GM18870 (cell line): ENCODE measurements at regions not wholly inside any gene's neighbourhood (a gene's known extent, or its start where the extent isn't known, plus 50 kb on each side); places are given as distances from the start of the nearest gene placed in this dataset.

Source experiments
- ATAC-seq: cut with Tn5 transposase; IDR thresholded peaks from one replicate; pipeline ENCODE4 v1.9.1; 2021; ENCODE audit warnings: moderate library complexity; ENCODE audit not compliant: unreplicated experiment

DNA sequence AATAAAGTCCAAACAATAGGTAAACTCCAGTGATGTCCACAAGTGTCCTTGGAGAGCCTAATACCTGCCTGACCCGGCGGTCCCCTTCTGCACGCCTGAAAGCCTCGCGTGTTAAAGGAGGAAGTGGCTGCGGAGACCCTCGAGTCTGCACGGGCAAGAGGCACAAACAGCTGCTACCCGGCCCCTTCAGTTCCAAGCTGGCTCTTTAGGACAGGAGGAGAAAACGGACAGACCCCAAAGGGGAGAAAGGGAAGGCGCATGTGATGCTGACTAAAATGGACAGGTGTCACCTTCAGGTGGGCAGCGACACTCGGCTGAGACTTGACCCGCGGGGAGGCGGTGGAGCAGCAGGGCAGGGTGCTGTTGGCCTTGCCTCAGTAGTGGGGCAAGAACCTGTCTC is 102.7 kb upstream of the TENM3 start:
- no peak for ATAC-seq

DNA sequence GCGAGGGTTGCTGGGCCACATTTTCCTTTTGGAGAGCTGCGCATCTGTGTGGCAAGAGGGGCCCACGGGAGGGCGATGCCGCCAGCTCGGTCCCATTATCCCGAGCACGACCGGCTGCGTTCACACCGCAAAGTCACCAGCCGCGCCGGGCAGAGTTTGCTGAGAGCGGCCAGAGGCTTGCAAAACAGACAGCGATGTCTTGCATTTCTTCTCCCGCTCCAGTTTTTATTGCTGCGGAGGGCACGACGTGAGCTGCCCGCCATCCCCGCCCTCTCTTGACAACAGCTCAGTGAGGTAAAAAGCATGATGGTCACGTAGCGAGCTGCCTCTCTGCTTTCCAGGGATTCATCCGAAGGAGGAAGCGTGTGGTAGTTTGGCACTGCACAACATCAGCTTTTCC is 102.1 kb upstream of the TENM3 start:
- ATAC-seq = no peak

DNA sequence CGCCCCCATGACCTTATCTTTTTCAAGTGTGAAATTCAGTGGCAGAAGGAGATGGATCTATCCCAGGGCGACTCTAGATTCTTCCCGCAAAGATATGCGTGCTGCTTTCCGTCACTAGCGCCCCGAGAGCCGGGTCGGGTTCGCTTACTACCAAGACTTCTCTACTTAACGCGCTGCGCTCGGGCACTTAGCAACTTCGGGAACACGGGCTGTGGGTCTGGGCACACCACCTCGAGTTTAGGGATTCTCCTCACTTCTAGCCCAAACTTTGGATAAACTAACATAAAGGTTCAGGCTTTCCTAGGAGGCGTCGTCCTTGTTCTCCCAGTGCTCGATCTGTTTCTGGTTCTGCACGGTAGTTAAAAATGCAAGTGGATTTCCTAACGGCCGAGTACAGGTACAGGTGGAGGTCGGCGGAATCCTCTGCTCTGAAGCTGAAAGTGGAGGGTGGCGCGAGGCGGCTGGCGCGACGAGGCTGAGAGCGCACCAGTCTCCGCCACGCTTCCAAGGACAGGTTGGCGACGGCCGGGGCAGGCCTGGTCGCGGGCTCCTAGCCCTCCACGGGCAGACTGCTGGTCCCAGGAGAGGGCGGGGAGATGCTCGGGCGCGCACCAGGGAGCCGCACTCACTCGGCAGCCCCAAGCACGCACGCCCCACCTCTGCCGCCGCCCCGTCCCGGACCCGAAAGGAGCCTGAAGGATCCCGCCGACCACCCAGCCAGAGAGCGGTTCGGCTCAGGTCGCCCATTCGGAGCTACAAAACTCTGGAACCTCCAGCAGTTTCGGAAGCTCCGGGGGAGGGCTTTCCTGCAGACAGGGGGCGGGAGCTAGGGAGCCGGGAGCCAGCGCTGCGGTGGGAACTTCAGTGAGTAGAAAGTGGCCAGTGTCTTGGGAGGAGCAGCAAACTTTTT is 100.8 kb upstream of the TENM3 start:
- no peak for ATAC-seq

DNA sequence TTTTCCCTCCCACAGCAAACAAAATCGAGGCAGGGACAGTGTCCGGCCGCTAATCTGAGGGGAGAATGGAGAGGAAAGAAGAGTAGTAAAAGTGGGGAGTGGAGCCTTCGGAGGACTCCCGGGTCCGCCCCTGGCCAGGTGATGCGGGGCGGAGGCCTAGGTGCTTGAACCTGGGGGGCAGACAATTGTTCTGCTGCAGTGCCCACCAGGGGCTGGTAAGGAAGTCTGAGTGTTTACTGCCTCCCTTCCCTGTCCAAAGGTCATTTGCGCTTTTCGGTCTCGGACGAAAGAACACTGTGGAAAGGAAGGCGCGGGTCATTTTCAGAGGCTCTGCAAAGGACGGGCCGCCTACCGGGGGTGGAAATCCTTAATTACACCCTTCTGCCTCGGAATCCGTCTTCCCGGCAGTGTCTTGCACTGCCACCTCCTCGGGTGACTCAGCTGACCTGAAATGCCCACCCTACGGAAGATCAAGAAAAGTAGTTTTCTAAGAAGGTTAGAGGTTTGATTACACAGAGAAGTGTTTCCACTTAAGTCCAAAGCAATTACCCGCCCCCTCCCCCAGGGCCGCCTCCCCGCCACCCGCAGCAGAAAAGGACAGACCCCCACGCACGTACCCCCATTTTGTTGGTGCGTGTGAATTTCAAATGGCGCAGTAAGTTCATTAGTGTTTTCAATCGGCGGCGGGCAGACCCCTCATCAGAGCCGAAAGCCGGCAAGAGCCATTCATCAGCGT is 99.9 kb upstream of the TENM3 start:
- no peak for ATAC-seq

DNA sequence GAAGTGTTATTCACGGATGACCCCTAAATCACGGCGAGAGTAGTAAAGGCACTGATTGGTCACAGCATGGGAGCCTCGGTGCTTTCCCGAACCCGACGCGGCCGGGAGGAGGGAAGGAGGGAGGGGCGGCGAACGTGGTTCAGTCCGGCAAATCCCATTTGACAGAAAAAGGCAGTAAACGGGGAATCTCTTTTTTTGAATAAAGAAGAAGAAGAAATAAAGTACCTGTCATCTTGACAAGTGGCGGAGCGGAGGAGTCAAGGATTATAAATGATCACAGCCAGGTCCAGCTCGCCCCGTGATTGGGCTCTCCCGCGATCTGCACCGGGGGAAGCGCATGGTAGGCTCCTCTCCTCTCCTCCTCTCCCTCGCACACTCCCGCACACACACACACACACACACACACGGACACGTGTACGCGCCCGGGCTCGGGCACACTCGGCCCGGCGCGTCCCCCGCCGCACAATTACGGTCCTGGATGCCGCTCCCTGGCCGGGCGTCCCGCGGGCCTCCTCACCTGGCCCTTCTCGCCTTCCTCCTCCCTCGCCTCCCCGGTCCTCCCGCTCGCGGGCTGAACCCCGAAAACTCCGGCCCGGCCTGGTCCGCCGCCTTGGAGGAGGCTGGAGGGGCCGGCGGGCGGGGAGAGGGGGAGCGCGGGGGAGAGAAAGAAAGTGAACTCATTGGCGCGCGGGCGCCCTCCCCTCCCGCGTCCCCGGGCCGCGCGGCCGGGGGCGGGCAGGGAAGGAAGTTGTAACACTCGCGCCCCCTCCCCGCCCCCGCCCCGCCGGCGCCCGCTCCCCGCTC is 99.2 kb upstream of the TENM3 start:
- ATAC-seq = no peak

DNA sequence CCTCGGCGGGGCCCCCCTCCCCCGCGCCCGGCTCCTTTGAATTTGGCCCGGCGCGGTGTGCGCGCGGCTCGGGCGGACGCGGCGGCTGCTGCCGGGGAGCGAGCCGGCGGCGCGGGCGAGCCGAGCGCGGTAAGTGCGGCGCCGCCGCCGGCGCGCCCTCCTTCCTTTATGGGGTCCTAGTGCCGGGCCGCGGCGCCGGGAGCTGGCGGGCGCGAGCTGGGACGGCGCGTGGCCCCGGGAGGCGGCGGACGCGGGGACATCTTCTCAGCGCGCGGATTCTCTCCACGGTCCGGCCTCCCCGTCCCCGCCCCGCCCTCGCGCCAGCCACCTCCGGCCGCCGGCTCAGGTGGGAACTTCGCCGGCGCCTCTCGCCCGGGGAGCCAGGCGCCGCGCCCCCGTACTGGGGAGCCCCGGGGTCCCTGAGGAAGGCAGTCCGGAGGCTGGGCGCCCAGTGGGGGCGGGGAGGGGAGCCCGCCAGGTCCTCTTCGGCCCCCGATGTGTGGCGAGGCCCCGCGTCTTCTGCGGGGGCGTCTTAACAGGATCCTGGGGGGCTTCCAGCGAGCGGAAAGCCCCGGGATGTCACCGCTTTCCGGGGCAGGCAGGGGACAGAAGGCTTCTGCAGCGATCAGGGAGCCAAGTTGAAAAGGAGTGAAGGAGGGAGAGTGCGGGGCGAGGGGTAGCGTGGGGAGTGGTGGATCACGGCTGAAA is 98.4 kb upstream of the TENM3 start:
- ATAC-seq = no peak

DNA sequence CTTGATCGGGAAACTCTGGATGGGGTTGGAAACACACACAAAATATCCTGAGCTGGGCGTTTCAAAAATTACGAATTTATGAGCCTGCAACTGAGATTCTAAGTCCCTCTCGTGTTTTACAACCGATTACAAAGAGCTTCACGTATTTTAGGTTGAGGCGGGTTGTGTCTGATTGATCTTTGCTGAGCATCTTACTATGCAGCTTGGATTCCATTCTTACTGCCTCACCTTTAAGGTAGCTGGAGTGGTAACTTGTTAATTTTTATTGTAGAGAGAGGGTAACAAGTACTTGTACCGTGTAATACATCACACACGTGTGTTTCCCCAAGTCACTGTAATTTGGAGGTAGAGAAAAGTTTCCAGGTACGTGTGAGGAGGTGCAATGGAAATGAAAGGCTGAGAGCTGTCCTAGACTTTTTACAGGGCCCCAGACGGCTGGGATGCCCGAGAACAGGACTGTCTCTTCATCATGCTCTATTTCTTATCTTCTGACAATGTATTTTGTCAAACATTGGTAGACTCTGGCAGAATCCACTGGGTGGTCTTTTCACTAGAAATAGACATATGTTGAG is 97.8 kb upstream of the TENM3 start:
- ATAC-seq = no peak

DNA sequence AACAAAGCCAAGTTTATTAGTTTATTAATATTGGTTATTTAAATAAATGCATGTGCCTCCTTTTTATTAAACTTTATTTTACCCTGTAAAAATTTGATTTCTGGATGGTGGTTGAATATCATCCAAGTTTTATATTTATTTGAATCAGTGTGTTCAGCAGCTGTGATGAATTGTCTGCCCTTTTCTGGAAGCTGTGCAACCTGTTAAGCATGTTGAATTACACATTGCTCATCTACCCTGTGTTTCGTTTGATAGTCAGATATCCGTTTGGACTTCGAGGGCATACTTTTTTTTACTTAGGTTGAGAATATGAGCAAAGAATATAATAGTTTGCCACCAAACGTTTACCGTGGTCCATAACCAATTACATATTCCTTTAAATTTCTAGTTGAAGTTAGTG is 95.8 kb upstream of the TENM3 start:
- no peak for ATAC-seq

DNA sequence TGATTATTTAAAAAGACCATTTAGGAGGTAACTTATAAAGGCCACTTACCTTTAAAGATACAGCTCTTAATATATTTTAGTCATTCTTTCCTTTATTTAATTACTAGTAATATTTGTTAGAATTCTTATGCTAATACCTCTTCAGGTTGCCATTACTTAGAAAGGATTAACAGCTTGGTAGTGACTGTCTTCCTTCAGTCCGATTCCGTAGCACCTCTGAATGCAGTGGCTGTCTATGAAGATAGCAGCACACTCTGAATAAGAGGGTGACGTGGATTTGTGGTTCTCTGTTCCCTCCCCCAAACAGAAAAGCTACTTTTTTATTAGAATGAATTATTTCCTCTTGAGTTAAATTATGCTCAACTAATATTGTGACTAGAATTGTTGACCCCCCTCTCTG is 92.6 kb upstream of the TENM3 start:
- no peak for ATAC-seq

DNA sequence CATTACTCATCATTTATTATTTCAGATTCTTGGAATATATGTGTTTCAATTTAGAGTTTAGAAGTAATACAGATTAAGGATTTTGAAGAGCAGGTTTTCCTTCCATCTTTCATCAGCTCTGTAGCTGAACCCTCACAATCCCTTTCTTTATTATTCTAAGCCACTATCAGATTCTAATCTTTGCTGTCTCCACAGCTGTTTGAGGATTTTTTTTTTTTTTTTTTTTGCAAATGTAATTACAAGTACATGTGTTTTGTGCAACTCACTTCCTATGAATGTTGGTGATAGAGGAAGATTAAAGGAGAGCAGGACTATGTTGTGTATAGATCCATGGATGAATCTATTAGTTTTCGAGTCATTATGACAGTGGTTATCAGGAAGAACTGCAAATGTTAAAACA is 87.4 kb upstream of the TENM3 start:
- ATAC-seq = no peak

DNA sequence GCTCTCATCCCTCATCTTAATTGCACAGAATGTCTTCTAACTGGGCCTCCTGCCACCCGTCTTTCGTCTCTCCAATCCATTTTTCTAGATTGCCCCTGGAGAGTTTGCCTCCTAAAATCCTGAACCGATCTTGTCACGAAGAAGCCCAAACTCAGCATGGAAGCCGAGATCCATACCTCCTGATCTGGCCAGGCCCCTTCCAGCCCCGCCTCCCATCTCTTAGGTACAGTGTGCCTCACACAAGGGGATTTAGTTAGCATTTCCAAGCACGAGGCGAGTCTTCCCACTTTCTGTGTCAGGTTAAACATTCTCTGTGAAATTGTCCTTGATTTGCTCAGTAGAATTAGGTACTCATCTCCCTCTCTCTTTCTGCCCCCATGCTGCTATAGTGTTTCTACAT is 80.0 kb upstream of the TENM3 start:
- no peak for ATAC-seq

DNA sequence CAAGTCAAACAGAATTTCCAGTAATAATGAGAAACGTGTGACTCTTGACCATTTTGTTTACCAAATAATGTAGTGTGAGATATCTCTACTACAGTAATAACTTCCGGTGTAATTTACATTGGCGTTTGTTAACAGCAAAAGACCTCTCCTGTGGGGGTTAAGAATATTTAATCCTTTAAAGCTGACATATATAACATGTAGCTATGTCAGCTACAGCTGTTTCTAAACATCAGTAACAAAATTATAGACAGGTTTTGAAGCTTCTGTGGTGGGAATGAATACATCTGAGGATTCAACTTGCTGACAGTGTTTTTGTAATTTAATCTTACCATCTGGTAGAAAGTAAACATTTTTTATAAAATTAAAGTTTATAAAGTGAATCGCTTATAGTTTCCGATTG is 73.6 kb upstream of the TENM3 start:
- ATAC-seq = no peak

DNA sequence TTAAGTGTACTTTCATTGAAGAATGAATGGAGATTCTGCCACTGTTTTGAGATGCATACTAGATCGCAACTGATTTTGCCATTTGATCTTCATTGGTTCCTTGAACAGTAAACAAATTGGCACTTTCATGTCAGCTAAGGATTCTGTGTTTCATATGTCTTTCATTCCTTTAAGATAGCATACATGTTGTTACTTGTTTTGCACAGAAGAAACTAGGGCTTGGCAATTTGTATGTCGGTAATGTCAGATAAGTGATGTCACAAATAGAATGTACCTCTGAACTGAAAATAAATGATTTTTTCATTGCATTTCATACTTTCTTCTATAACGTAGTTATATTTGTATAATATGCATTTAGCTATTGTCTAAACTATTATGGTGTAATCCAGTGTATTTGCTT is 73.2 kb upstream of the TENM3 start:
- ATAC-seq = no peak

DNA sequence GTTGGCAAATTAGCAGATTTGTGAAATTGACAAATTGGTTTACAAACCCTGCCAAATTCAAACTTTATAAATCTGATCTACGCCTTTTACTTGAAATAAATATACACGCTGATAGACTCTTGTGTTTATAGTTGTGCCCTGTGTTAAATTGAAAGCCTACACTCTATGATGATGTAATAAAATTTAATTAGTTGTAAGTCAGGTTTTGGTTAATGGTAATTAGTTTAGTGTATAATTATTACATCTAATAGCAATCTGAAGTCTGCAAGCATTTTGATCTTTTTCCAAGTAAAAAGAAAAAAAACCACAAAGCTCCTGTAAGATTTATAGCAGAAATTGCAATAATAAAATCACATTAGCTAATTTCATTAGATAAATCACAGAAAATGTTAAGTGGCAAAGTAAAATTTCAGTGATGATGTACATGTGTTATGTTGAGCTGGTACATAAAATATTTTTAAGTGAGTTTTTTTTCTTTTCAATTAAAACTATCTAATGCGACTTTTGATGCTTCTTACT is 72.7 kb upstream of the TENM3 start:
- ATAC-seq = no peak

DNA sequence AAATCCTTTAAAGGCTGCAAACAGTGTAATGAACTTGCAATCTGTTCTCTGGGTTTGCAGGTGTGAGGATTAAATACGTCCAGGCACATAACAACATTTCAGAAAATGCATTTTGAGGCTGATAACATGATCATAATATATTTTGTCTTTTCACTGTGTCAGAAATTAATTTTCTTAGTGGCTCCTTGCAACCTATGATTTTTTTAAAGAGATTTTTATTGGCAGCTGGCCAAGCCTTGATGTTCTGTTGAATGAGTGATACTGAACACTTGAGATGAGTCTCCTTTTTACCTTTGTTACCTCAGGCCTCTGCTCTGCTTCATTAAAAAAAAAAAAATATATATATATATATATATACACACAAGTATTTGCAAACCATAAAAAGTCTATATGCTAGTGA is 68.2 kb upstream of the TENM3 start:
- ATAC-seq = no peak

DNA sequence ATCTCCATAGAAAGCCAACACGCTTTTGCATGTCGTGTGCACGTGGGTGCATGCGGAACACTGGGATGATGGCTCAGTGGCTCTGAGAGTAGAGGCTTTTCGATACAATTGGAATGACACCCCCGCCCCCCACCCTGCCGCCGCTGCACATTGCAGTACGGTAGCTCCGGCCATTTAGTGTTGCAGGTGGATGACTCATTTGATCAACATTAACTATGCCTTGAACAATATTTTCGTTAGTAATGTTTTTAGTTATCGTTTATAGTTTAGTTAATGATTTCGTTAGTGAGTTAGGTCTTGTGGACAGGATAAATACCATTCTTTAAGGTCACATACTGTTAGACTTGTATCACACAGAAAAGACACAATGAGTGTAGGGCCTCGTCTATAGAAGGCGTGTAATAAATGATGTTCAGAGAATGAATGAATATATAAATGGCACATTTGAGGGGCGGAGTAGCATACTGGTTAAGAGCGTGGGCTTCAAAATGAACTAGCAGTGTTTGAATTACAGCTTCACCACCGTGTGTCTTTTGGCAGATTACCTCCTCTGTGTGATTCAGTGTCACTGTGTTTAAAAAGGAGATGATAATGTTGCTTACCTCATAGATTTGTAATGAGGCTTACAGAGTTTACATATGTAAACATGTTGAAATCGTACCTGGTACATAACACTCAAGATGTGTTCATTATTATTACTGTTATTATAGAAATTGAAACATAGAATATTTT is 67.2 kb upstream of the TENM3 start:
- ATAC-seq = no peak

DNA sequence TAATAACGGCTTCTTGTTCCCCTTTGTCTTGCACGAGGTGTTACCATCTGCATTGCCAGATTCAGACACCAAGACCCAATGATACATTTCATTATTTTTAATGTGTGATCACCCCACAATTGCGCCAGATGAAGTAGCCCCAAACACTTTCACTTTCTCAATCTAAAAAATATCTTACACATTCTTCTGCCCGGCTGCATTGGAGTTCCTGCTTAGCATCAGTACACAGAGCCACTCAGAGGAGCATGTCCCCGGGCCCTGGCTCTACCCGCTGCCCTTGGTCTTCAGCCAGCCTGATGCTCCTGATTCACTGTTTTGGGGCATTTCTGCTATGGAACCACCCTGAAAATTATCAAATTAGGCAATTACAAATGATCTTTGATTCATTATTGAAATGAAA is 66.0 kb upstream of the TENM3 start:
- ATAC-seq = no peak

DNA sequence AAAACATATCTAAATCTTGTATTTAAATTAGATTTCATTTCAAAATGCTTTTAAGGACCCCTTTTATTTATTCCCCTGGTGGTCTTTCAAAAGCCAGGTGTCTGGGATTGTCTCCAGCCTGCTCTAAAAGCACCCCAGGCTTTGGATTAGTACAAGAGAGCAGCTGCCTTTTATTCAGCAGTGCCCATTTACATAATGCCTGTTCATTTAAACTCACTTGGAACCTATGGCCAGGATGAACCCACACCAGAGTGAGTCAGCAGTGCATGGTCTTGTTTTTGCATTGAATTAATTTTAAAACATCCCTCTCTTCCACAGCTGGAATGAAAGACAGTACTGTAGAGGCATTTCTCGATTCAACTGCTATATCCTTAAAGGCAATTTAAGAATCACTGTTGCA is 64.1 kb upstream of the TENM3 start:
- ATAC-seq = no peak

DNA sequence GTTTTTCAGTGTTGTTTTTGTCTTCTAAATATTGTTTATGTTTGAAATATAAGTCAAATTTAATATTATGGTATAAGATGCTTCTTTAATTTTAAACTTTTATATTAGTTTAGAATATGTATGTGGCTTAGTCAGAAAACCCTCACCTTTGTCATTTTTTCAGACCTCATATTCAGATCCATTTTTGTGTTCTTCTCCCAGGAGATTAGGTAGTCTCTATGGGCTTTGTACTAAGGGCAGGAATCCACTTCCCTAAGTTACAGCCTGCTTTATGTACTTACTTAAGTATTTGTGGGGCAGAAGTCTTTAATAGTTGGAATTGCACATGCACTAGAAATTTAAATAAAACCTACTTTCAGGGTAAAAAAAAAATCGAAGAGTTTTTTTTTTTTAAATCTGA is 63.5 kb upstream of the TENM3 start:
- no peak for ATAC-seq

DNA sequence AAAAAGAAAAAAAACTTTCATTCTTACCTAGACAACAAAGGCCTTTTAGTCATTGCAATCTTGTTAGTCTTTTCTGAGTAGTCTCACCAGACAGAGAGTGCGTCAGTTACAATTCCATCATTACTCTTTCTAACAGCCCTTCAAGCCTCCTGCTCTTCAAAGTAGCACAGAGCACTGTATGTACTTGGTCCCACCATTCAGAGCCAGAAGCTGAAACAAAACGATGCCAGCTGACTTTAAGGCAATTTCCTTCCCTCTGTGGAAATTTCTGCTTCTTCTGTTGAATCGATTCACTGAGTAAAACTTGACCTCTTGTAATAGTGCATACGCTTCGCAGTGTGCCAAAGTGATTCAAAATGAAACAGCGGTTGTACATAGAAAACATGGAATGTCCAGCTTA is 57.7 kb upstream of the TENM3 start:
- no peak for ATAC-seq
